HepG2 (cell line): ENCODE measurements at regions not wholly inside any gene's neighbourhood (a gene's known extent, or its start where the extent isn't known, plus 50 kb on each side); places are given as distances from the start of the nearest gene placed in this dataset.

Experiments
- NR2C2 ChIP-seq: sonication (generic); formaldehyde crosslinking; IDR thresholded peaks from 2 replicates; pipeline ENCODE4 v1.4.0; 2020; ENCODE audit warnings: missing genetic modification reagents, mild to moderate bottlenecking, moderate library complexity, borderline replicate concordance
- TF ChIP-seq, protein P1 (sequence below): sonication (generic); formaldehyde crosslinking; IDR thresholded peaks from 2 replicates; pipeline ENCODE4 v1.8.1; 2023; ENCODE audit warnings: mild to moderate bottlenecking, missing genetic modification reagents

DNA sequence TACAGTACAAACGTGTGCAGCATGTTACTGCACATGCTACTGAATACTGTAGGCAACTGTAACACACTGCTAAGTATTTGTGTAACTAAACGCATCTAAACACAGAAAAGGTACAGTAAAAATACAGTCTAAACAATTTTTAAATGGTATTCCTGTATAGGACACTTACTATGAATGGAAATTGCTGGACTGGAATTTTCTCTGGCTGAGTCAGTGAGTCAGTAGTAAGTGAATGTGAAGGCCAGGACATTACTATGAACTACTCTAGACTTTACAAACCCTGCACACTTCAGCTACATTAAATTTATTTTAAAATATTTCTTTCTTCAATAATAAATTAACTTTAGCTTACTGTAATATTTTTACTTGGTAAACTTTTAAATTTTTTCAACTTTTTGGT lies 225.0 kb upstream of the TENT5A start:
- TF ChIP-seq, protein P1, sequence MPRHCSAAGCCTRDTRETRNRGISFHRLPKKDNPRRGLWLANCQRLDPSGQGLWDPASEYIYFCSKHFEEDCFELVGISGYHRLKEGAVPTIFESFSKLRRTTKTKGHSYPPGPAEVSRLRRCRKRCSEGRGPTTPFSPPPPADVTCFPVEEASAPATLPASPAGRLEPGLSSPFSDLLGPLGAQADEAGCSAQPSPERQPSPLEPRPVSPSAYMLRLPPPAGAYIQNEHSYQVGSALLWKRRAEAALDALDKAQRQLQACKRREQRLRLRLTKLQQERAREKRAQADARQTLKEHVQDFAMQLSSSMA, result no peak
- TF ChIP-seq NR2C2 (CRISPR knock-in tag), result no peak
